ENCODE measurements at regions not wholly inside any gene's neighbourhood (a gene's known extent, or its start where the extent isn't known, plus 50 kb on each side); places are given as distances from the start of the nearest gene placed in this dataset.

GRCh38 chr3:13931172-13931571 lies 51.3 kb upstream of the WNT7A start:
- H3K27me3 ChIP-seq (replicated peaks; ENCODE audit: control insufficient read depth, insufficient read depth, low read length), result no peaks in the 10 kb centered on the region
- no peaks in the 10 kb centered on the region for H3K4me1 ChIP-seq (ENCODE audit: control insufficient read depth, insufficient read depth, low read length)
- no peaks in the 10 kb centered on the region for H3K36me3 ChIP-seq (ENCODE audit: control insufficient read depth, insufficient read depth, low read length, severe bottlenecking)
- no peak for DNase-seq (ENCODE audit: low read depth)
- H3K4me3 ChIP-seq (ENCODE audit: low read length), result no peak overlapping the region
- H3K9me3 ChIP-seq (ENCODE audit: control insufficient read depth, low read length), result peaks cover 3% of the 10 kb centered on the region
- no peak overlapping the region for H3K9ac ChIP-seq (ENCODE audit: low read length)
